A673 (cell line): ENCODE measurements at regions not wholly inside any gene's neighbourhood (a gene's known extent, or its start where the extent isn't known, plus 50 kb on each side); places are given as distances from the start of the nearest gene placed in this dataset.

Source experiments
- BruUV-seq: library from RNA; stranded (reverse); fragments of 400-500 nt; replicated peaks from 2 replicates; lab custom pipeline; 2021; lab: Mats Ljungman, UMichigan
- CTCF ChIA-PET: fragments of 300-600 bp; sonication (Branson Sonifier 250); formaldehyde crosslinking; loops from one replicate; lab custom pipeline; 2022; ENCODE audit warnings: antibody characterized with exemption; lab: Charles Lee
- POLR2A ChIA-PET: fragments of 300-600 bp; sonication (Branson Sonifier 250); formaldehyde crosslinking; loops from one replicate; lab custom pipeline; 2022; ENCODE audit warnings: antibody characterized with exemption; ENCODE audit not compliant: low non-redundant PET; lab: Charles Lee
- DNase-seq: peaks from one replicate; pipeline ENCODE4 v3.0.0-alpha.2; 2015; ENCODE audit warnings: low spot score
- H3K27ac ChIP-seq: fragments of 200-600 bp; sonication (generic); 2 replicates; pipeline ENCODE4 v1.5.1; 2016; ENCODE audit warnings: mixed run types, low read depth, mild to moderate bottlenecking, mixed read lengths, antibody characterized with exemption, low read length; ENCODE audit not compliant: poor library complexity, severe bottlenecking
- H3K27me3 ChIP-seq: fragments of 200-600 bp; sonication (generic); replicated peaks from 2 replicates; pipeline ENCODE4 v1.6.1; 2017; ENCODE audit warnings: mixed run types, low read depth, mild to moderate bottlenecking, mixed read lengths, antibody characterized with exemption, low read length; ENCODE audit not compliant: insufficient read depth, poor library complexity
- H3K36me3 ChIP-seq: fragments of 200-600 bp; sonication (generic); 2 replicates; pipeline ENCODE4 v1.6.1; 2016; ENCODE audit warnings: mixed run types, mild to moderate bottlenecking, mixed read lengths, antibody characterized with exemption, low read length; ENCODE audit not compliant: insufficient read depth, poor library complexity, severe bottlenecking
- H3K4me1 ChIP-seq: fragments of 200-600 bp; sonication (generic); 2 replicates; pipeline ENCODE4 v1.6.1; 2017; ENCODE audit warnings: mixed run types, mild to moderate bottlenecking, mixed read lengths, antibody characterized with exemption, low read length; ENCODE audit not compliant: insufficient read depth, poor library complexity, severe bottlenecking
- H3K4me3 ChIP-seq: fragments of 200-600 bp; sonication (generic); 2 replicates; pipeline ENCODE4 v1.5.1; 2016; ENCODE audit warnings: low read depth, mixed run types, mild to moderate bottlenecking, mixed read lengths, low read length; ENCODE audit not compliant: poor library complexity, severe bottlenecking
- H3K9me3 ChIP-seq: fragments of 200-600 bp; sonication (generic); 2 replicates; pipeline ENCODE4 v1.6.1; 2016; ENCODE audit warnings: mixed run types, low read depth, mild to moderate bottlenecking, mixed read lengths, antibody characterized with exemption, low read length; ENCODE audit not compliant: poor library complexity, severe bottlenecking
- CTCF ChIP-seq: fragments of 300-800, 200-600 bp; sonication (generic); conservative IDR thresholded peaks from 2 replicates; pipeline ENCODE4 v1.5.1; 2017; ENCODE audit warnings: low read depth, mild to moderate bottlenecking, antibody characterized with exemption, low read length, moderate library complexity, mixed read lengths
- EZH2 ChIP-seq: fragments of 200-600 bp; sonication (generic); IDR thresholded peaks from 2 replicates; pipeline ENCODE4 v1.6.1; 2017; ENCODE audit warnings: borderline replicate concordance, low read depth, mild to moderate bottlenecking, mixed read lengths, antibody characterized with exemption, low read length; ENCODE audit not compliant: poor library complexity, severe bottlenecking
- intact Hi-C: fragments of 100-400 bp; cut with micrococcal nuclease; formaldehyde crosslinking; loops from one replicate; pipeline ENCODE4 v1.10.0; 2022; ENCODE audit not compliant: unreplicated experiment

GRCh38 chr16:13612623-13613022 lies 307.3 kb upstream of the ERCC4 start:
- H3K4me3 ChIP-seq = no peak overlapping the region
- intact Hi-C loops = no loop called here
- H3K9me3 ChIP-seq = no peaks in the 10 kb centered on the region
- ChIA-PET CTCF (no interaction called here), POLR2A (no interaction called here)
- TF ChIP-seq EZH2 (no peak), CTCF (no peak)
- no peaks in the 10 kb centered on the region for H3K4me1 ChIP-seq
- no peaks in the 10 kb centered on the region for H3K36me3 ChIP-seq
- H3K27me3 ChIP-seq = no peaks in the 10 kb centered on the region
- H3K27ac ChIP-seq = no peak overlapping the region
- no TSS peak for BruUV-seq
- no peak for DNase-seq

- intact Hi-C loops = no loop called here
- Histone ChIP-seq H3K4me1 (no peaks in the 10 kb centered on the region), H3K9me3 (no peaks in the 10 kb centered on the region), H3K4me3 (no peak overlapping the region), H3K27me3 (no peaks in the 10 kb centered on the region), H3K36me3 (no peaks in the 10 kb centered on the region), H3K27ac (no peak overlapping the region)
- no peak for TF ChIP-seq EZH2
- no peak for TF ChIP-seq CTCF
- no TSS peak for BruUV-seq
- CTCF ChIA-PET = no interaction called here
- no peak for DNase-seq
- POLR2A ChIA-PET = no interaction called here
Observed at GRCh38 chr16:13613165-13613564, 306.8 kb upstream of the ERCC4 start.

DNA sequence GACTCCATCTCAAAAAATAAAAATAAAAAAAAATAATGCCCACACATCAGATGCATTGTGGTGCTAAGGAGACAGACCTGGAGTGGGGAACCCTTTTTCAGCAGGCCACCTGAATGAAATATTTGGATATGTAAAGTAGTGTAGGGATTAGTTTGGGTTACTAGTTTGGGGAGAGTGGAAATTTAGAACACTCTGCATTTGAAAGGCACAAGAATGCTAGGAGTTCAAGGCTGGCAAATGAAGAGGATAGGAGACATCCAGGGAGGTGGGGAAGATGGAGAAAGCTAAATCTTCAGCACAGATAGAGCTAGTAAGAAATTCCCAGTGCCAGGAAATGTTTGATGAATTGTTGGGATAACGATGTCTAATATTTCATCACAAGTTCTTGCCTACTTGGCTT lies 298.3 kb upstream of the ERCC4 start:
- Histone ChIP-seq H3K4me3 (no peak overlapping the region), H3K4me1 (no peaks in the 10 kb centered on the region), H3K36me3 (no peaks in the 10 kb centered on the region), H3K9me3 (no peaks in the 10 kb centered on the region), H3K27me3 (no peaks in the 10 kb centered on the region), H3K27ac (no peak overlapping the region)
- CTCF ChIA-PET = no interaction called here
- POLR2A ChIA-PET = no interaction called here
- BruUV-seq = no TSS peak
- no peak for DNase-seq
- no peak for TF ChIP-seq CTCF
- no peak for TF ChIP-seq EZH2
- intact Hi-C loops = no loop called here
